ENCODE measurements at regions not wholly inside any gene's neighbourhood (a gene's known extent, or its start where the extent isn't known, plus 50 kb on each side); places are given as distances from the start of the nearest gene placed in this dataset.

DNA sequence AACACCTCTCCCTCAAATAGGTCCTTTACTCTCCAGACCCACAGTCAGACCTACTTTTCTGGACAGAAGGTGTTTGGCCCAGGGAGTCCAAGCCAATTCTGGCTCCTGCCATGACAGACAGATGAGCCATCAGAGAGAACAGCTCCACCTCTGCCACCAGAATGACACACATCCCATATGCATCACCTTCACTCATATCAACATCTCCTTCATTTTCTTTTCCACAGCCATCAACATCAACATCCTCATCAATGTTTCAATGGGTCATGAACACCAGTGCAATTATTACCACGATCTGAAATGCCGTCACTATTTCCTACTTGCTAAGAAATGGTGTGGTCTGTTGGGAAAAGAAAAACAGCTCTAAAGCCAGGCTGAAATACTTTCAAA lies 67.9 kb downstream of the CCDC71L start:
- TF ChIP-seq, protein P1, sequence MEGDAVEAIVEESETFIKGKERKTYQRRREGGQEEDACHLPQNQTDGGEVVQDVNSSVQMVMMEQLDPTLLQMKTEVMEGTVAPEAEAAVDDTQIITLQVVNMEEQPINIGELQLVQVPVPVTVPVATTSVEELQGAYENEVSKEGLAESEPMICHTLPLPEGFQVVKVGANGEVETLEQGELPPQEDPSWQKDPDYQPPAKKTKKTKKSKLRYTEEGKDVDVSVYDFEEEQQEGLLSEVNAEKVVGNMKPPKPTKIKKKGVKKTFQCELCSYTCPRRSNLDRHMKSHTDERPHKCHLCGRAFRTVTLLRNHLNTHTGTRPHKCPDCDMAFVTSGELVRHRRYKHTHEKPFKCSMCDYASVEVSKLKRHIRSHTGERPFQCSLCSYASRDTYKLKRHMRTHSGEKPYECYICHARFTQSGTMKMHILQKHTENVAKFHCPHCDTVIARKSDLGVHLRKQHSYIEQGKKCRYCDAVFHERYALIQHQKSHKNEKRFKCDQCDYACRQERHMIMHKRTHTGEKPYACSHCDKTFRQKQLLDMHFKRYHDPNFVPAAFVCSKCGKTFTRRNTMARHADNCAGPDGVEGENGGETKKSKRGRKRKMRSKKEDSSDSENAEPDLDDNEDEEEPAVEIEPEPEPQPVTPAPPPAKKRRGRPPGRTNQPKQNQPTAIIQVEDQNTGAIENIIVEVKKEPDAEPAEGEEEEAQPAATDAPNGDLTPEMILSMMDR (optimal IDR thresholded peaks at IDR 0.05 in 1 of 3, IDR thresholded peaks at IDR 0.05 in 1 of 3, conservative IDR thresholded peaks at IDR 0.05 in 1 of 3; ENCODE audit: extremely low read depth in 1 of 3, insufficient read depth in 2 of 3, low read length in 3 of 3): no peak
- no peak for TF ChIP-seq EZH2 (IDR thresholded peaks at IDR 0.05; ENCODE audit: low read length)
